ENCODE measurements at regions not wholly inside any gene's neighbourhood (a gene's known extent, or its start where the extent isn't known, plus 50 kb on each side); places are given as distances from the start of the nearest gene placed in this dataset.

GRCh38 chr16:72277749-72278148 is 105.8 kb upstream of the PMFBP1 start:
- no peak overlapping the region for H3K4me3 ChIP-seq (ENCODE audit: low read depth, low read length)
- no peak for DNase-seq (ENCODE audit: low read depth)
- no peak for TF ChIP-seq CTCF (conservative IDR thresholded peaks at IDR 0.05; ENCODE audit: low read depth, low read length)

GRCh38 chr16:72271699-72272240 is 99.8 kb upstream of the PMFBP1 start:
- H3K4me3 ChIP-seq (ENCODE audit: low read depth, low read length), result no peak overlapping the region
- TF ChIP-seq CTCF (conservative IDR thresholded peaks at IDR 0.05; ENCODE audit: low read depth, low read length), result no peak
- DNase-seq (ENCODE audit: low read depth), result no peak

- no peak overlapping the region for H3K4me3 ChIP-seq (ENCODE audit: low read depth, low read length)
- TF ChIP-seq CTCF (conservative IDR thresholded peaks at IDR 0.05; ENCODE audit: low read depth, low read length), result no peak
- DNase-seq (ENCODE audit: low read depth), result no peak
Observed at GRCh38 chr16:72270531-72270930, 98.6 kb upstream of the PMFBP1 start.

- no peak for TF ChIP-seq CTCF (conservative IDR thresholded peaks at IDR 0.05; ENCODE audit: low read depth, low read length)
- no peak for DNase-seq (ENCODE audit: low read depth)
- H3K4me3 ChIP-seq (ENCODE audit: low read depth, low read length), result no peak overlapping the region
Observed at GRCh38 chr16:72266836-72267235, 94.9 kb upstream of the PMFBP1 start.

GRCh38 chr16:72264771-72265170 is 92.8 kb upstream of the PMFBP1 start:
- no peak for DNase-seq (ENCODE audit: low read depth)
- no peak for TF ChIP-seq CTCF (conservative IDR thresholded peaks at IDR 0.05; ENCODE audit: low read depth, low read length)
- H3K4me3 ChIP-seq (ENCODE audit: low read depth, low read length), result no peak overlapping the region

GRCh38 chr16:72262711-72263110 is 90.8 kb upstream of the PMFBP1 start:
- no peak for TF ChIP-seq CTCF (conservative IDR thresholded peaks at IDR 0.05; ENCODE audit: low read depth, low read length)
- no peak for DNase-seq (ENCODE audit: low read depth)
- no peak overlapping the region for H3K4me3 ChIP-seq (ENCODE audit: low read depth, low read length)

- DNase-seq (ENCODE audit: low read depth), result no peak
- H3K4me3 ChIP-seq (ENCODE audit: low read depth, low read length), result no peak overlapping the region
- TF ChIP-seq CTCF (conservative IDR thresholded peaks at IDR 0.05; ENCODE audit: low read depth, low read length), result no peak
Observed at GRCh38 chr16:72261127-72261526, 89.2 kb upstream of the PMFBP1 start.

Data from epithelial cell of proximal tubule (primary cell).